ENCODE measurements at regions not wholly inside any gene's neighbourhood (a gene's known extent, or its start where the extent isn't known, plus 50 kb on each side); places are given as distances from the start of the nearest gene placed in this dataset.

DNA sequence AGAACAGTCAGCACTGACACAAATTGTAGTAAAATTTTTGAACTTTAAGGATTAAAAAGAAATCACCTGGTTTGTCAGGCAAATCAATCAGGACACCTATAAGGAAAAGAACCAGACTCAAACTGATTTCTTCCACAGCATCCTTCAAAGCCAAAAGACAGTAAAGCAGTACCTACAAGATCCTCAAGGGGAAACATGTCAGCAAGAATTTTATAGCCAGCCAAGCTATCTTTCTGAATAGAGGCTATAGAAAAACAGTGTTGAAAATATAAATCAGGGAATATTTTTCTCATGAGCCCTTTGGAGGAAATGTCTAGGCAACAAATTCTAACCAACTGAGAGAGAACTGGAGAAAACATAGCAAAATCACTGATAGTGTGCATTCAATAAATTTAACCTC is 301.4 kb upstream of the UBE2E2 start:
- POLR2A ChIA-PET (ENCODE audit: low non-redundant PET), result no interaction called here
- no peak overlapping the region for H3K27ac ChIP-seq (ENCODE audit: low read depth, low read length, poor library complexity, severe bottlenecking)
- no peaks in the 10 kb centered on the region for H3K36me3 ChIP-seq (ENCODE audit: insufficient read depth, low read length, poor library complexity, severe bottlenecking)
- TF ChIP-seq EZH2 (IDR thresholded peaks at IDR 0.05; ENCODE audit: borderline replicate concordance, low read depth, low read length, poor library complexity, severe bottlenecking), result no peak
- TF ChIP-seq, protein P1, sequence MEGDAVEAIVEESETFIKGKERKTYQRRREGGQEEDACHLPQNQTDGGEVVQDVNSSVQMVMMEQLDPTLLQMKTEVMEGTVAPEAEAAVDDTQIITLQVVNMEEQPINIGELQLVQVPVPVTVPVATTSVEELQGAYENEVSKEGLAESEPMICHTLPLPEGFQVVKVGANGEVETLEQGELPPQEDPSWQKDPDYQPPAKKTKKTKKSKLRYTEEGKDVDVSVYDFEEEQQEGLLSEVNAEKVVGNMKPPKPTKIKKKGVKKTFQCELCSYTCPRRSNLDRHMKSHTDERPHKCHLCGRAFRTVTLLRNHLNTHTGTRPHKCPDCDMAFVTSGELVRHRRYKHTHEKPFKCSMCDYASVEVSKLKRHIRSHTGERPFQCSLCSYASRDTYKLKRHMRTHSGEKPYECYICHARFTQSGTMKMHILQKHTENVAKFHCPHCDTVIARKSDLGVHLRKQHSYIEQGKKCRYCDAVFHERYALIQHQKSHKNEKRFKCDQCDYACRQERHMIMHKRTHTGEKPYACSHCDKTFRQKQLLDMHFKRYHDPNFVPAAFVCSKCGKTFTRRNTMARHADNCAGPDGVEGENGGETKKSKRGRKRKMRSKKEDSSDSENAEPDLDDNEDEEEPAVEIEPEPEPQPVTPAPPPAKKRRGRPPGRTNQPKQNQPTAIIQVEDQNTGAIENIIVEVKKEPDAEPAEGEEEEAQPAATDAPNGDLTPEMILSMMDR (conservative IDR thresholded peaks at IDR 0.05; ENCODE audit: low read depth, low read length), result no peak
- intact Hi-C loops (cut with micrococcal nuclease; ENCODE audit: unreplicated experiment), result no loop called here
- CTCF ChIA-PET, result no interaction called here
- no peaks in the 10 kb centered on the region for H3K4me1 ChIP-seq (ENCODE audit: insufficient read depth, low read length, poor library complexity, severe bottlenecking)
- BruUV-seq (replicated peaks), result no TSS peak
- peaks cover 5% of the 10 kb centered on the region for H3K9me3 ChIP-seq (ENCODE audit: low read depth, low read length, poor library complexity, severe bottlenecking)
- H3K27me3 ChIP-seq (replicated peaks; ENCODE audit: insufficient read depth, low read depth, low read length, poor library complexity), result no peaks in the 10 kb centered on the region
- no peak for DNase-seq (ENCODE audit: low spot score)
- H3K4me3 ChIP-seq (ENCODE audit: low read depth, low read length, poor library complexity, severe bottlenecking), result no peak overlapping the region

DNA sequence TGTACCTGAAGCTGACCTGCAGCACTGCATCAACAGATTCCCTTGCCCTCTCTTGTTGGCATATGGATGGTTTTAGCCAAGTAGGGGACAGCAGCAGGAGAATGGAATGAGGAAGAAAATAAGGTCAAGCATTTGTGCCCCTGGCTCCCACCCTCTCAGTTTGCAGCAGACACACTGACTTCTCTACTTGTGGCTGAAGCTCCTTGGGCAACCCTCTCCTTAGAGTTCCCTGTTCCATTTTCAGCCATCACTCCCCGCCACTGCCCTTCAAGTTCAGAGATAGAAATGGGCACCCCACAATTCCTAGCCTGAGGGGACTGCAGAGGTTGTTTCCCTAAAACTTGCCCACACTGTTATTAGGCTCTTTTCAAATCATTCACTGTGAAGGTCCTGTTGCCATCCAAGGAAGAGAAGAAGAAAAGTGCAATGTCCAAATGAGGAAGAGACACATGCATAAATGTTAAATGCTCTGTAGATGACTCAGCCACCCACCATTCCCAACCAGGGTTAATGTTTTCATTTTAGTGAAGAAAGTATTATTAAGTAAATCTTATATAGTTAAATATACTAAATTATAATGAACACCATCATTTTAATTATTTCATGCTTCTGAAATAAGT is 295.9 kb upstream of the UBE2E2 start:
- TF ChIP-seq EZH2 (IDR thresholded peaks at IDR 0.05; ENCODE audit: borderline replicate concordance, low read depth, low read length, poor library complexity, severe bottlenecking), result no peak
- TF ChIP-seq, protein P1 (conservative IDR thresholded peaks at IDR 0.05; ENCODE audit: low read depth, low read length), result no peak
- ChIA-PET POLR2A (ENCODE audit: low non-redundant PET) (no interaction called here), CTCF (no interaction called here)
- Histone ChIP-seq H3K4me1 (ENCODE audit: insufficient read depth, low read length, poor library complexity, severe bottlenecking) (no peaks in the 10 kb centered on the region), H3K27me3 (replicated peaks; ENCODE audit: insufficient read depth, low read depth, low read length, poor library complexity) (no peaks in the 10 kb centered on the region), H3K27ac (ENCODE audit: low read depth, low read length, poor library complexity, severe bottlenecking) (no peak overlapping the region), H3K4me3 (ENCODE audit: low read depth, low read length, poor library complexity, severe bottlenecking) (no peak overlapping the region), H3K36me3 (ENCODE audit: insufficient read depth, low read length, poor library complexity, severe bottlenecking) (no peaks in the 10 kb centered on the region), H3K9me3 (ENCODE audit: low read depth, low read length, poor library complexity, severe bottlenecking) (no peaks in the 10 kb centered on the region)
- BruUV-seq (replicated peaks), result no TSS peak
- DNase-seq (ENCODE audit: low spot score), result no peak
- intact Hi-C loops (cut with micrococcal nuclease; ENCODE audit: unreplicated experiment), result no loop called here

DNA sequence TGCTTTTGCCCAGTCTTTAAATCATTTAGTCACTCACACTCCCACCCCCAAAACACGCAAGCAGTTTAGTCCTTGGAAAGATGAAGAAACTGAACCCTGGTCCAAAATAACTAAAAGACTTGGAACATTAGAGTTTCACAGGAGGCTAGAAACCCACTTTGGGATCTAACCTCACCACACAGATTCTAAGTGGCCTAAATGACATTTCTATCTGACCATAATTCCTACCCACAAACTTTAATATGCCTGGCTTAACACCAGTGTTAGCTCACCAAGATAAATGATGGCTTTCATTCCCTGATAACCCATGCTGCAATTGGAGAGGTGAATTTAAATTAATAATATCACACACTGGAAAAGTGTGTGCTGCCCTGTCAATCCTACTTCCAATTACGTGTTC is 295.3 kb upstream of the UBE2E2 start:
- no TSS peak for BruUV-seq (replicated peaks)
- no peaks in the 10 kb centered on the region for H3K27me3 ChIP-seq (replicated peaks; ENCODE audit: insufficient read depth, low read depth, low read length, poor library complexity)
- no peaks in the 10 kb centered on the region for H3K36me3 ChIP-seq (ENCODE audit: insufficient read depth, low read length, poor library complexity, severe bottlenecking)
- H3K4me3 ChIP-seq (ENCODE audit: low read depth, low read length, poor library complexity, severe bottlenecking), result no peak overlapping the region
- H3K27ac ChIP-seq (ENCODE audit: low read depth, low read length, poor library complexity, severe bottlenecking), result no peak overlapping the region
- no peaks in the 10 kb centered on the region for H3K9me3 ChIP-seq (ENCODE audit: low read depth, low read length, poor library complexity, severe bottlenecking)
- CTCF ChIA-PET, result no interaction called here
- intact Hi-C loops (cut with micrococcal nuclease; ENCODE audit: unreplicated experiment), result no loop called here
- TF ChIP-seq, protein P1 (conservative IDR thresholded peaks at IDR 0.05; ENCODE audit: low read depth, low read length), result no peak
- no peak for TF ChIP-seq EZH2 (IDR thresholded peaks at IDR 0.05; ENCODE audit: borderline replicate concordance, low read depth, low read length, poor library complexity, severe bottlenecking)
- DNase-seq (ENCODE audit: low spot score), result no peak
- POLR2A ChIA-PET (ENCODE audit: low non-redundant PET), result no interaction called here
- no peaks in the 10 kb centered on the region for H3K4me1 ChIP-seq (ENCODE audit: insufficient read depth, low read length, poor library complexity, severe bottlenecking)
